Activated T-helper 17 cell treated with anti-CD3 and anti-CD28 coated beads, Interleukin-2, amount 50 U/mL, for 72 hours (primary cell): ENCODE measurements at regions not wholly inside any gene's neighbourhood (a gene's known extent, or its start where the extent isn't known, plus 50 kb on each side); places are given as distances from the start of the nearest gene placed in this dataset.
"Not testable (repeated sequence)": the region's sequence is repeated elsewhere in the genome, so short reads cannot be mapped to it uniquely, and the experiment has no call there.

Experiments
- ATAC-seq: fragments of 150-1000 bp; cut with Tn5 transposase; replicated peaks from 2 replicates; pipeline ENCODE4 v1.10.0; 2021; ENCODE audit warnings: mild to moderate bottlenecking, moderate library complexity
- H3K27ac Mint-ChIP-seq: one replicate; pipeline ENCODE4 v1.8.0; 2022; ENCODE audit warnings: mixed read lengths
- H3K27me3 Mint-ChIP-seq: one replicate; pipeline ENCODE4 v1.8.0; 2022; ENCODE audit warnings: mixed read lengths
- H3K36me3 Mint-ChIP-seq: one replicate; pipeline ENCODE4 v1.8.0; 2022; ENCODE audit warnings: low read depth, mild to moderate bottlenecking, mixed read lengths
- H3K4me1 Mint-ChIP-seq: one replicate; pipeline ENCODE4 v1.8.0; 2022; ENCODE audit warnings: mixed read lengths
- H3K4me3 Mint-ChIP-seq: one replicate; pipeline ENCODE4 v1.8.0; 2022; ENCODE audit warnings: mild to moderate bottlenecking, mixed read lengths
- H3K9me3 Mint-ChIP-seq: one replicate; pipeline ENCODE4 v1.8.0; 2022; ENCODE audit warnings: mixed read lengths

DNA sequence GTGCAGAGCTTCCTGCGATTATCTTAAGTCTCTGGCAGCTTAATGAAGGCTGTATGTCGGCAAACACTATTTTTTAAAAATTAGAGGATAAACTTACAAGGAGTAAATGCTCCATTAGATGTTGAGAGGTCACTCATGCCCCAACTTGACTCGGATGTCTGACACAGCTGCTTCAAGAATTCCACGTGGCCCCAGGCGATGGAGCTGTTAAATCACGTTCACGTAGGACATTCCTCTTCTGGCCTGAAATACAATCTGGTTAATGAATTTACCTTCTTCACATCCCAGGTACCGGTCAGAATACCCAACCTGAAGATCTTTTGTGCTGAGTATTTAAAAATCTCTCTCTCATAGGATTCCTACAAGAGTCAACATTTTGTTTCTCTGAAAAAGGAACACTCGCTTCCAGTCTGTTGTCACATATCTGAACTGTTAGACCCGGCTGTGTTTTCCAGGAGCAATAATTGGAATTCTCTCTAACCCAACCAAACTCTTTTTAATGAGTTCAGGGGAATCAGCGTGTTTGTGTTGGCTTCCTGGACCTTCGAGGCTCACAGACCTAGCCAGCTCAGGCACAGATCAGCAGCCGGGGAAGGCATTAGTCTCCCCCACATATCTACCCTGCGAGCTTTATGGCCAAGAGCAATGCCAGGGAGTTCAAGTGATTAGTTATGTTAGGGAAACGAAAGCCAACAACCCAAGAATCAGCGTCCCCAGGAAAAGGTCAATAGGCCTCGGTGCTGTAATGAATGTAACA lies 284.9 kb downstream of the FGFR2 start:
- no peak for ATAC-seq
- Mint-ChIP-seq H3K36me3 (no peaks in the 10 kb centered on the region), H3K4me3 (no peak overlapping the region), H3K27me3 (no peaks in the 10 kb centered on the region), H3K27ac (no peak overlapping the region), H3K4me1 (no peaks in the 10 kb centered on the region), H3K9me3 (peaks cover 8% of the 10 kb centered on the region)

- H3K4me3 Mint-ChIP-seq = no peak overlapping the region
- H3K4me1 Mint-ChIP-seq = no peaks in the 10 kb centered on the region
- H3K36me3 Mint-ChIP-seq = no peaks in the 10 kb centered on the region
- H3K27ac Mint-ChIP-seq = no peak overlapping the region
- peaks cover 8% of the 10 kb centered on the region for H3K9me3 Mint-ChIP-seq
- no peaks in the 10 kb centered on the region for H3K27me3 Mint-ChIP-seq
- no peak for ATAC-seq
Observed at GRCh38 chr10:121316432-121316831, 281.8 kb downstream of the FGFR2 start.

- Mint-ChIP-seq H3K27me3 (peaks cover 3% of the 10 kb centered on the region), H3K9me3 (peaks cover 8% of the 10 kb centered on the region), H3K36me3 (no peaks in the 10 kb centered on the region), H3K27ac (no peak overlapping the region), H3K4me3 (no peak overlapping the region), H3K4me1 (no peaks in the 10 kb centered on the region)
- no peak for ATAC-seq
Observed at GRCh38 chr10:121317374-121317773, 280.9 kb downstream of the FGFR2 start.

- no peak for ATAC-seq
- Mint-ChIP-seq H3K4me3 (no peak overlapping the region), H3K27ac (no peak overlapping the region), H3K27me3 (peaks cover 12% of the 10 kb centered on the region), H3K36me3 (no peaks in the 10 kb centered on the region), H3K9me3 (no peaks in the 10 kb centered on the region), H3K4me1 (no peaks in the 10 kb centered on the region)
Observed at GRCh38 chr10:121322046-121322445, 276.2 kb downstream of the FGFR2 start.

DNA sequence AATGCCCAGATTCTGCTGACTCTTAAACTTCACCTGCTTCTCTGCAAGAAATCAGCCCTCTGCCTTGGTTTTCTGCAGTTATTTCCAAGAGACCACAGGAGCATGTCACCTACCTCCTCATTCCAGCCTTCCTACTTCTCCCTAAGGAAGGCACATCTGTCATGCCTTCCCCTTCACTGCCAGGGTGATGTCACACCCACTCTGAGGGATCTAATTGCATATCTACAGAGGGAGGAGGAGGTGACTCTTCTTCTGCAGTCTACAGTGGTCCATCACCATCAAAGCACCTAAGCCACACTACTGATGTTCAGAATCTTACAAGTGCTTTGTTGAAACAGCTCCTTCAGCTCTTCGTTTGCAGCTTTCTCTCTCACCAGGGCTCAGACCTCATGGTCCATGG lies 275.5 kb downstream of the FGFR2 start:
- Mint-ChIP-seq H3K4me3 (no peak overlapping the region), H3K9me3 (no peaks in the 10 kb centered on the region), H3K27ac (no peak overlapping the region), H3K4me1 (no peaks in the 10 kb centered on the region), H3K36me3 (no peaks in the 10 kb centered on the region), H3K27me3 (peaks cover 12% of the 10 kb centered on the region)
- ATAC-seq = no peak

- Mint-ChIP-seq H3K4me1 (no peaks in the 10 kb centered on the region), H3K4me3 (no peak overlapping the region), H3K36me3 (no peaks in the 10 kb centered on the region), H3K27ac (no peak overlapping the region), H3K9me3 (no peaks in the 10 kb centered on the region), H3K27me3 (peaks cover 12% of the 10 kb centered on the region)
- no peak for ATAC-seq
Observed at GRCh38 chr10:121323443-121323842, 274.8 kb downstream of the FGFR2 start.

DNA sequence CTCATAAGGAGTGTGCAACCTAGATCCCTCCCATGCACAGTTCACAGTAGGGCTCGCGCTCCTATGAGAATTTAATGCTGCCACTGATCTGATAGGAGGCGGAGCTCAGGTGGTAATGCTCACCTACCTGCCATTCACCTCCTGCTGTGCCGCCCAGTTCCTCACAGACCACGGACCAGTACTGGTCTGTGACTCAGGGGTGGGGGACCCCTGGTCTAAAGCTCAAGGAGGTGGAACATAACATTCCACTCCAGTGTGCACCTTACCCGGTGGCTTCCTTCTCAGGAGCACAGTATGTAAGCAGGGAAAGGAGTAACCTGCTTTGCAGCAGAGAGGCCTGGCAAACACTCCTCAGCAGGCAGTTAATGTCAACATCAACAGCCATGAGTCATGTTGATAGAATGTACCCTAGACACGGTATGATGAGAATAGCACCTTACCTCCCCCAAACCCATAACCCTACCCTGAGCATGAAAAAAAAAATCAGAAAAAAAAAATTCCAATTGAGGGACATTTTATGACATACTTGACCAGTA lies 273.5 kb downstream of the FGFR2 start:
- Mint-ChIP-seq H3K27me3 (peaks cover 12% of the 10 kb centered on the region), H3K4me1 (no peaks in the 10 kb centered on the region), H3K4me3 (no peak overlapping the region), H3K9me3 (no peaks in the 10 kb centered on the region), H3K27ac (no peak overlapping the region), H3K36me3 (no peaks in the 10 kb centered on the region)
- ATAC-seq = no peak

GRCh38 chr10:121325490-121326231 lies 272.6 kb downstream of the FGFR2 start:
- Mint-ChIP-seq H3K4me1 (no peaks in the 10 kb centered on the region), H3K4me3 (no peak overlapping the region), H3K27me3 (peaks cover 12% of the 10 kb centered on the region), H3K36me3 (no peaks in the 10 kb centered on the region), H3K27ac (no peak overlapping the region), H3K9me3 (no peaks in the 10 kb centered on the region)
- no peak for ATAC-seq

GRCh38 chr10:121326905-121327304 lies 271.3 kb downstream of the FGFR2 start:
- peaks cover 8% of the 10 kb centered on the region for H3K27me3 Mint-ChIP-seq
- H3K9me3 Mint-ChIP-seq = no peaks in the 10 kb centered on the region
- H3K4me3 Mint-ChIP-seq = no peak overlapping the region
- H3K27ac Mint-ChIP-seq = no peak overlapping the region
- H3K36me3 Mint-ChIP-seq = no peaks in the 10 kb centered on the region
- no peak for ATAC-seq
- no peaks in the 10 kb centered on the region for H3K4me1 Mint-ChIP-seq

DNA sequence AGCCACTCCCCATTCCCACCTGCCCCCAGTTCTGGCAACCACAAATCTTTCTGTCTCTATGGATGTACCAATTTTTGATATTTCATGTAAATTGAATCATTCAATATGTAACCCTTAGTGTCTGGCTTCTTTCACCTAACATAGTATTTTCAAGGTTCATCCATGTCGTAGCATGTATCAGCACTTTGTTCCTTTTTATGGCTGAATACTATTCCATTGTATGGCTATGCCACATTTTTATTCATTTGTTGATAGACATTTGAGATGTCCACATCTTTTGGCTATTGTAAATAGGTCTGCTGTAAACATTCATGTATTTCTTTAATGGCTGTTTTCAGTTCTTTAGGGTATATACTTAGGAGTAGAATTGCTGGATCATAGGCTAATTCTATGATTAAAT lies 270.5 kb downstream of the FGFR2 start:
- Mint-ChIP-seq H3K9me3 (no peaks in the 10 kb centered on the region), H3K27ac (no peak overlapping the region), H3K4me3 (no peak overlapping the region), H3K27me3 (peaks cover 6% of the 10 kb centered on the region), H3K36me3 (no peaks in the 10 kb centered on the region), H3K4me1 (no peaks in the 10 kb centered on the region)
- ATAC-seq = no peak

DNA sequence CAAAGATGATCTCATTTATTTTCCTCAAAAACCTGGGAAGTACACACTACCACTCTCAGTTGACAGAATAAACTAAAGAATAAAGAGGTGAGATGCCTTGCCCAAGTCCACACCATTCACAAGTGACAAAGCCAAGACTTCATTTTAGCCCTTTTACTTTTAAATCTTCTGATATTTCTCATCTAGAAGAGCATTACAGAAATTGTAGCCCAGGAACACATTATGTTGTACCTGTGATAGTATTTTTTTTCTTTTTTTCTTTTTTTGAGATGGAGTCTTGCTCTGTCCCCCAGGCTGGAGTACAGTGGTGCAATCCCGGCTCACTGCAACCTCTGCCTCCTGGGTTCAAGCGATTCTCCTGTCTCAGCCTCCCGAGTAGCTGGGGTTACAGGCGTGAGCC lies 268.6 kb downstream of the FGFR2 start:
- not testable (repeated sequence) for ATAC-seq, H3K27ac Mint-ChIP-seq, H3K27me3 Mint-ChIP-seq, H3K4me3 Mint-ChIP-seq, H3K4me1 Mint-ChIP-seq, H3K36me3 Mint-ChIP-seq, H3K9me3 Mint-ChIP-seq

- Mint-ChIP-seq H3K36me3 (no peaks in the 10 kb centered on the region), H3K4me3 (no peak overlapping the region), H3K27ac (no peak overlapping the region), H3K27me3 (no peaks in the 10 kb centered on the region), H3K9me3 (no peaks in the 10 kb centered on the region), H3K4me1 (no peaks in the 10 kb centered on the region)
- no peak for ATAC-seq
Observed at GRCh38 chr10:121330563-121330962, 267.7 kb downstream of the FGFR2 start.

DNA sequence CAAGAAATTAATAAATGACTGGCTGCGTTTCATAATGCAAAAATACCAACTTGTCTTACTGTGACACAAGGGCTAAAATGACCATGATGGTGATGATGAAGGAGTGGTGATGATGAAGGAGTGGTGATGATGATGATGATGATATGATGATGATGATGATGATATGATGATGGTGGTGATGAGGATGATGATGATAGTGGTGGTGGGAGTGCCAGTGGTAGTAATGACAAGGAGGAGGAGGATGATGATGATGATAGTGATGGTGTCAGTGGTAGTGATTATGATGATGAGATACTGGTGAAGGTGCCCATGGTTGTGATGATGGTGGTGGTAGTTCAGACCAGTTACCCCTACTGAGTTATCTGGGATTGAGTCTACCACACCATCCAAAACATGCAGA lies 265.9 kb downstream of the FGFR2 start:
- H3K9me3 Mint-ChIP-seq = peaks cover 3% of the 10 kb centered on the region

DNA sequence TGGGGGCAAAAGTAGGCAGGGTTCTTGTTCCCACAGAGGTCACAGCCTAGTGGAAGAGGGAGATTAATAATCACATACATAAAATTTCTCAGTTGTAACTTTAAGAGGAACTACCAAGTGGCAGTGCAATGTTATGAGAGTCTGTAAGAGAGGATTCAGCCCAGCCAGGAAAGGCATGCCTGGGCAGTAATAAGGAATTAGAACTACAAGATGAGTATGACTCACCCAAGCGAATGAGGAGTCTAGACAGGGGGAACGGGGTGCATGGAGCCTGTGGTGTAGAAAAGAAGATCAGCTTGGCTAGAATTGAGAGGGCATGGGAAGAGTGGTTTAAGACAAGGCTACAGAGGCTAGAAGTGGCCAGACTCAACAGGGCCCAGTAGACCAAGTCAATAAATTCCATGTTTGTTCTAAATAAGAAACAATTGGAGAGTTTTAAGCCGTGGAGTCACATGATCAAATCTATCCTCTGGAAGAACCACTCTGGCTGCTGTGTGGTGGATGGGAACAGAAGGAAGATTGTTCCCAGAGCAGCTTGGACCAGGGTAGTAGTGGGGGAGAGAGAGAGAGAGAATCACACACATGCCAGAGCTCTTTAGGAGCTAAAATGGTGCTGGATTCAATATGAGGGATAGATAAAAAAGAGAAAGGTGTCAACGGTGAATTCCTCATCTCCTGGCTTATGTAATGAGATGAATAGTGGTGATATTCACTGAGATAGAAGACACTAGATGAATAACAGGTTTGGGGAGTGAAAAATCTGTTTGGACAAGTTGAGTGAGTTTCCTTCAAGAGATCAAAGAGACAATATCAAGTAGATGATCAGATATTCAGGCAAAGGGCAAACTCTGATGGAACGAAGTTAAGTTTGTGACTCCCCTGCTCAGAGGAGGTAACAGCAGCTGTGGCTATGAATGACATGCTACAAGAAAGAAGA lies 265.1 kb downstream of the FGFR2 start:
- Mint-ChIP-seq H3K36me3 (no peaks in the 10 kb centered on the region), H3K9me3 (peaks cover 3% of the 10 kb centered on the region), H3K27ac (no peak overlapping the region), H3K27me3 (no peaks in the 10 kb centered on the region), H3K4me3 (no peak overlapping the region), H3K4me1 (no peaks in the 10 kb centered on the region)
- no peak for ATAC-seq

More for the DNA sequence above, 265.9 kb downstream of the FGFR2 start:
- H3K27me3 Mint-ChIP-seq = no peaks in the 10 kb centered on the region
- ATAC-seq = no peak
- no peaks in the 10 kb centered on the region for H3K36me3 Mint-ChIP-seq
- no peaks in the 10 kb centered on the region for H3K4me1 Mint-ChIP-seq
- no peak overlapping the region for H3K27ac Mint-ChIP-seq
- H3K4me3 Mint-ChIP-seq = no peak overlapping the region
